NCI-H1694 (cell line): ENCODE measurements at regions not wholly inside any gene's neighbourhood (a gene's known extent, or its start where the extent isn't known, plus 50 kb on each side); places are given as distances from the start of the nearest gene placed in this dataset.

ENCODE experiments used
- DNase-seq: peaks from one replicate; lab custom pipeline; 2025; lab: John Stamatoyannopoulos, UW

DNA sequence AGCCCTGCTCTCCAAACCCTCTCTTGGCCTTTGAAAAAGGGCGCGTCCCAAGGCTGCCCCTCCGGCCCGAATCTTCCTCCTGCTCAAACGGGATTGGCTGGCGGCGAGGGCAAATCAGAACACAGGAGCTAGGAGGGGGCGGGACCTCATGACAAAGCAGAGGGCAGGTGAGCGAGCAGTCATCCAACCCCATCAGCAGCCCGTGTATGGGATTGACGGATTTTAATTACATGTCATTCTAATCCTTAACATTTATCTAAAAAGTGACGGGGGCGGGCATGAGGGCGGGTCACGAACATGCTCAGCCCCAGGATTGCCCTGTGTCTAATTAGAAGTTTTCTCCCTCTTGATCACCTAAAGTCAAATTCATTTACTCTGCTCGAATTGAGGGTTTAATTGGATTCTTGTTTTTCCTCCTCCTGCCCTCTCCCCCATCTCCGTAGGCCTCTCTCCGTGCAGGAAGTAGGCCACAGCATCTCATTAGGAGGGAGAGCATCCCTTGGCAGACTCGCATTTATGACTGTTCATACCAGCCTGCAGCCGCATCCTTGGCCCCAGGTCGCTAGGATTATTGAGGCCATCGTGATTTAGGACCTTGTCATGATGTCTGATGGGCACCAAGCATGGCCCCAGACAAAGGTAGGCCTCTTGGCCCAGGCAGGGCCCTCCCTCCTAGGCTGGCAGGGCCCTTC, 147.1 kb downstream of the CHST1 start:
- DNase-seq: no peak

DNA sequence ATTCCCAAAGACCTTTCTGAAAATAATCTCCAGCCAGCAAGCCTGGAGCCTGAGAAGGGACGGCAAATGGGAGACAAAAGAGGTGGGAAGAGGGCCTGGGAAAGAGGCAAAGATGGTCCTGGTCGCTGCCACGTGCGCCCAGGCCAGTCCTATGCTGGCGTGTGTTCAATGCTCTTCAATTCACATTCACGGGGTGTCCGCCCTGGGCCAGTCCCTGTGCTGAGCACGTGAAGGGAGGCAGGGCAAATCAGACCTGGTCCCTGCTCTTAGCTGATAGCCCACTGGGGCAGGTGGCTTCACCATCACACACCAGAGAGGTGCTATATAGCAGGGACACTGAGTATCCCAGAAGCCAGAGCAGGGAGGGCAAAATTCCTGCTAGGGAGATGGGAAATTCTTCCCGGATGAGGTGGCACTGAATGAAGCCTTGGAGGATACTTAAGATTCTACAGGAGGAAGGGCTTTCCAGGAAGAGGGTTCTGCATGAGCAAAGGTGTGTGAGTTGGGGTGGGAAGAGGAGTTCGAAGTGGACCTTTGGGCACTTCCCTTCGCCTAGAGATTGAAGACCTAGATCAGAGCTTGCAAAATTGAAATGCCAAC, 148.2 kb downstream of the CHST1 start:
- no peak for DNase-seq

DNA sequence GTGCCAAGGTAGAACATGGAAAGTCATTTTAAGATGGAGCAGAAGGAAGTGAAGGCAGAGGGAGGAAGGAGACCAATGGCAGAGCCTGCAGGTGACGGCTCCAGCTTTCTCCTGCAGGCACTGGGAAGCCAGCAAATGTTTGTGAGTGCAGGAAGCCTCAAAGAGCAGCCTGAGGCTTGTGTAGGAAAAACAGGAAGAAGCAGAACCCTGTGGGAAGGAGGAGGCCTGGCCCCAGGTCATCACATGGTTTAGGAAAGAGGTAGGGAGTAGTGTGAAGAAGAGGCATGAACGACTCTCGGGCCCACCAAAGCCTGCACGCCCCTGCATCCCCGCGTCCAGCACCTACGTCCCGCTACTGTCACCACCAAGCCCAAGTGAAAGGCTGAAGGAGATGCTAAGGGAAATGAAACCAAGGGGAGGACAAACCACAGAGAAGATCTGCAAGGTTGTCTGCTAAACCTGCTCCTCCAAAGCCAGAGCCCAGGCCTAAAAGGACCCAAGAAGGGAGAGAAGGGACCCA, 151.5 kb downstream of the CHST1 start:
- DNase-seq: no peak

DNA sequence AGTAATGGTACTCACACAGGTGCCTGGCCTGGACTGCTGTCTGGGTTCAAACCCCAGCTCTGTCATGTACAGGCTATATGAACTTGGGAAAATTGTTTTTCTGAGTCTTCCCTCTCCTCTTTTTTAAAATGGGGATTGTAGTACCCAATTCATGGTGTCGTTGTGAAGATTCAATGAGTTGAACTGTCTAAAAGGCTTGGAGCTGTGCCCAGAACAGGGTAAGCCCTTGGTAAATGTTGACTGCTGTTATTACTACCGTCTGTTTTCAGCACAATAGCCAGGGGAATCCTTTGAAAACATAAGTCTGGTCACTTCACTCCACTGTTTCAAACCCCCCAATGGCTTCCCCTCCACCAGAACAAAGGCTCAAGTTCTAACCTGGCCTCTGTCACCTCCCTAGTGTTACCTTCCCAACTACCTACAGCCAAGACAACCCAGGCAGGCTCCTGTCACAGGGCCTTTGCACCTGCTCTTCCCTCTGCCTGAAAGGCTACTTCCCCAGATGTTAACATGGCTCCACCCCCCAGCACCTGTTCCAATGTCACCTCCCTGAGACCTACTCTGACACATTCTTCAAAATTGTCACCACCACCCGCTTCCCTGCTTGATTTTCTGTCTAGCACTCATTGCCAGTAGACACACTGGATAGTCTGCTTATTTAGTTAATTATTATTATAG, 152.8 kb downstream of the CHST1 start:
- DNase-seq: peak; percentile 46

DNA sequence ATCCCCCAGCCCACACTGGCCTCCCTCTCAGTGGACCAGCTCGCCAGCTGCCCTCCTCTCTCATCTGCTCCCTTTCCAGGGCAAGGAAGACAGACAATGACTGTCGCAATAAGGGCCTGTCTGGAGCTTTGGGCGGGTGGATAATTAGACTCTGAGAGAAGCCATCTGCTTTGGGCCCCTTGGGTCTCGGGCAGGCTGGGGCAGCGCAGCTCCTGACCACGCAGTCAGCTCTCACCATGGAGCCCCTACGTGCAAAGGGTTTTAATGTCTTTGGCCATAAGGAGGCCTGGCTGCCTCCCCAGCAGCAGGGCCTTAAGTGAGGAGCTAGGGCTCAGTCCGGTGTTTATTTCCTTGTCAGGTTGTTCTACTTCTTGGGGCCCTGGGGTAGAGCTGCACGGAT, 153.9 kb downstream of the CHST1 start:
- DNase-seq: no peak

DNA sequence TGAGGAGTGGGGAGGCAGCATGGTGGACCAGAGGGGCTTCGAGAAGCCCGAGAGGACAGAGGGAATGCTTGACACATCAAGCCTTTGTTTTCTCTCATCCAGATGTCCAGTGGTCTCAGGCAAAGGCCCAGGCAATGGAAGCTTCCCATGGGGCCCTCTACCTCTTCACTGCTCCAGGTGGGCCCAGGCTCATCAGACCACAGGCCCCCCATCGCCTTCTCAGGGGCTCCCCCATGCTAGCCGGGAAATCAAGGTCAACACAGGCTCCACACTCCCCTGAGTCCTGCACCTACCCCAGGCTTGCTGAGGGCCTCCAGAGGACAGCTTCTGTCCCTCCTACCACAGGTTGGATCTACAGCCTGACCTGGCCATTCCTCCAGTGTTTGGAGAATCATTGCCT, 157.5 kb downstream of the CHST1 start:
- DNase-seq: no peak

DNA sequence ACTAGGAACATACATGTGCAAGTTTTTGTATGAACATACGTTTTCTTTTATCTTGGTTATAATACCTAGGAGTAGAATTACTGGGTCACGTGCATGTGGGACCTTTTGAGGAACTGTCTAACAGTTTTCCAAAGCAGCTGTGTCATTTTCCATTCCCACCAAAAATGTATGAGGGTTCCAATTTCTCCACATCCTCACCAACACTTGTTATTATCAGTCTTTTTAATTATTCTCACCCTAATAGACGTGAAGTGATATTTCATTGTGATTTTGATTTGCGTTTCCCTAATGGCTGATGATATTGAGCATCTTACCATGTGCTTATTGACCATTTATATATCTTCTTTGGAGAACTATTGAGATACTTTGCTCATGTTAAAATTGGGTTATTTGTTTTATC, 162.1 kb downstream of the CHST1 start:
- DNase-seq: no peak

DNA sequence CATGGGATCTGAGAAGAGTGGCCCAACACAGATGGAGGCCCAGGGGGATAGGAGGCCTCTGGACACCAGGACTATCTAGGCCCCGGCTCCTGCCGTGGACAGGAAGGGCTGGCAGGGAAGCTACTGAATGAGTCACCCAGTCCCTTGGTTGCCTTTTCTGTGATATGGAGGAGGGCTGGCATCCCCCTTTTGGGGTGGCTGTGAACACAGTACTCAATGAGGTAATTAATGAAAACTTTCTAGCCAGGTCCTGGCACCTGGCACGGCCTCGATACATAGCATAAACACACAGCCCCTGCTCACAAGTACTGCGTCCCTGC, 163.2 kb downstream of the CHST1 start:
- no peak for DNase-seq

DNA sequence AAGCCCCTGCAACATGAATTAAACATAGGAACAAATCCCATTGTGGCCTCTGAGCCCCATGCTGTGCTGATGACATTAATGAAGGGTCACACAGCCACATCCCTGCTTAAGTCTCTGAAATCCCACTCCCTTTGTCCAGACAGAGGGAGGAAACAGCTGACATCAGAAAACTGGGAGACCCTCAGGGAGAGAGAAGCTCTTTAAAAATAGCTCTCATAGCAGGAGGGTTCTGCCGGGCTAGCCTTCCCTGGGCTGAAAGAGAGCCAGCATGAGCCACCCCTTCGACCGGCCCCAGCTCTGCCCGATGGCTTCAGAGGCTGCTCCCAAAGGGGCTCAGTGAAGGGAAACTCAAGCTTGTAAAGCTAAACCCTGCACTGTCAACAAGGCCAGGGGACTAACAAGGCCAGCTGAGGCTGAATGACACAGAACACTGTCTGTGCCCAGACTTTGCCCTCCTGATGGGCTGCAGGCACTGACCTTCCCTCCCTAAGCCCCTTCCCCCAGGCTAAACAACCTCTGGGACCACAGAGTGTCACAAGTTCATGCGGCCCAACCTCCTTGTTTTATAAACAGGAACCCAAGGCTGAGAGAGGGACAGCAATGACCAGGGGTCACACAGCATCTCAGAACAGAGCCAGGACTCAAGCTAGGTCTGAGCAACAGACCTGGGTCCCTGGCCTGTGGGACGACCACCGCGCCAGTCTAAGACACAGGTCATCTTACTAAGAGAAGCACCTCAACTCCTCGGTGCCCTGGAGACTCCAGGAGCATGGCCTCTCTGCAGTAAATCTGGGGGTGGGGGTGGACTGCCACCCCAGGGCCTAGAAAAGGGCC, 163.8 kb downstream of the CHST1 start:
- DNase-seq: no peak

DNA sequence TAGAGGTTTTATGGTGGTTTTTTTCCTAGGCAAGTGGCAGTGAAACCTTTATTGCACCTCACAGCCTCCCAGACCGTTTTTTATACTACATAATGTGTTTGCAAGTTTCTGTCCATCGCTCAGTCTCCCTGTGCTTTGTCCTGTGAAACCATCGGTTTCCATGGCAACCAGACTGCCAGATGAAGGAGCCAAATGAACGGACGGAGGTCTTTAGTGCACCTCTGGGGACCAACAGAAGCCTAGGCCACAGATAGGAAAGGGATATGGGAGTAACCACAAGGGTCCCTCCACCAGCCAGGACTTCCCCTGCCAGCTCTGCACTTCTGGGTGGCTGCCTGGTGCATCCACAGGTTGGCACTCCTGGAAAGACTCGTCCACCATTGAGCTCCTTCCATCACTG, 165.0 kb downstream of the CHST1 start:
- no peak for DNase-seq

DNA sequence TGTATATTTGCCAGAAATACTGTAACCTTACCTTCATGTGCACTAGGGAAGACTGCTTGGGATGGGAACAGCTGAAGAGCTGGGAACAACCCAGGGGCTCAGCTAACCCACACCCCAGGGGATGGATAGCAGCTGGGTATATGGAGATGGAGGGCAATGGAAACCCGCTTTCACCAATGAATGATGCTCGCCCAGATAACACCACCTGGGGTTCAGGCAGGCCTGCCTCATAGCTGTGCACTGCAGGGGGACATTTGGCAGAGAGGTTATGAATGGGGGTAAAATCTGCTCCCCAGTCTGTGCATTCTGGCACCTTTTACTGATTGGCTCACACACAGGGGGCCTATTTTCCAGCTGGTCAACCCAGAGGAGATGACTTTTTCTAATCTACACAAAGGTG, 170.7 kb downstream of the CHST1 start:
- DNase-seq: no peak

DNA sequence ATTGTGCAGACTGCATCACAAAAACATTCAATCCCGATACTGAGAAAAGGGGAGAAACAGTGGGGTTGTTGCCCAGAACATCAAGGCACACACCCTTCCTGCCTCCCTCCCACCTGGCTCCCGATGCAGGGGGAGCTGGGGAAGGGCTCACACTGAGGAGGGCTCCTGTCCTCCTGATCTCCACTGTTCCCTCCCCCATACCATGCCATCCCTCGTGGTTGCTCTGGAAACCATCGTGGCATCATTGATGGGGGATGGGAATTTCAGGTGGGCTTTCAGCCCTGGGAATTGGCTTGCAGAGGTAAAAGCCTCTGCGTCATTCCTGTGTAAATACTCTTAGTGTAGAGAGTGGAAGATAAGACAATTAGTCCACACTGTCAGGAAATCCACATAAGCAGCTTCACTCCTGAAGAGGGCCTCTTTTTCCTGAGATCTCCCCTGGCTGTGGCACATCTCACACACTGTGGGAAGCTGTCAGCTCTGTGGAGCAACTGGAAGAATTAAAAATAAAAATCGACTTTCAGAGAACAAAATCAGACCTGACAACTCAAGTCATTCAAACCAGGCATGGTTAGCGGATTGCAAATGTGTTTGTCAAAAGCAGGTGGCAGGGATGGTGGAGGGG, 176.0 kb downstream of the CHST1 start:
- no peak for DNase-seq

DNA sequence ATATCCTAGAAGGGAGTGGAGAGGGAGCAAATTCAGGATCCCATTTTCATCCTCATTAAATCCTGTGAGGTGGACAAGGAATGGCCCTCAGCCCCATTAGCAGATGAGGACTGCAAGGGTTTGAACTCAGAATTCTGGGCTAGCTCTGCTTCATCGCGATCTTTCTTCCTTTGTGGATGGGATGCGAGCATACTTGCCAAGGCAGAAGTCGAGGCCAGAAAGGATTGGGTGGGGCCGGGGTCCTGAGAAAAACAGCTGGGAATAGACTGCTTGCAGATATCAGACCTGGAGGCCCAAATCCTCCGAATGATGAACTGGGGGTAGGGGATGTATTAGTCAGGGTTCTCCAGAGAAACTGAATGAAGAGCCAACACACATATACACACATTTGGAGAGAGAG, 179.0 kb downstream of the CHST1 start:
- DNase-seq: no peak

DNA sequence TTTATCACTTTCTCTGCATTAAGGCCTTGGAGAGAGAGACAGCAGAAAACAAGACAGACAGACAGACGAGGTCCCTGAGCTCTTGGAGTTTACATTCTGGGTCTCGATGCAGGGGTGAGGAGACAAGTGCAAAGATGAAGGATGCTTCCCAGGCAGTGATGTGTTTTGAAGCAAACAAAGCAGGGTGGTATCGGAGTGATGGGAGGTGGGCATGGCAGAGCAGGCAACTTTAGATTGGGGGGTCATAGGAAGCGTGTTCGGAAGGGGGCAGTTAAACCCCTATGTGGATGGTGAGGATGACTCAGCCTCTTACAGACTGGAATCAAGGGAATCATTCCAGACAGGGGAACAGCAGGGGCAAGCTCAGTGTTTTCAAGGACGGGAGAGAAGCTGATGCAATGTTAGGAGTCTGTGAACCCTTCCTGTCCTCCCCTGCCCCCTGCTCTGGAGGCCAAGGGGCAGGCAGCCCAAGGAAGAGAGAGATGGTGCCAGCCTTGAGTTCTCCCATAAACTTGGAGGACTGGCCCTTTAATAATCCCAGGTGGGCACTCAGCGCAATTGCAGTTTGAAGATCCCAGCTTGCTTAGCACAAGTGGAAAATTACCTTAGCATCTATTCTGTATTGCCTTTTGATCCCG, 180.2 kb downstream of the CHST1 start:
- DNase-seq: no peak

DNA sequence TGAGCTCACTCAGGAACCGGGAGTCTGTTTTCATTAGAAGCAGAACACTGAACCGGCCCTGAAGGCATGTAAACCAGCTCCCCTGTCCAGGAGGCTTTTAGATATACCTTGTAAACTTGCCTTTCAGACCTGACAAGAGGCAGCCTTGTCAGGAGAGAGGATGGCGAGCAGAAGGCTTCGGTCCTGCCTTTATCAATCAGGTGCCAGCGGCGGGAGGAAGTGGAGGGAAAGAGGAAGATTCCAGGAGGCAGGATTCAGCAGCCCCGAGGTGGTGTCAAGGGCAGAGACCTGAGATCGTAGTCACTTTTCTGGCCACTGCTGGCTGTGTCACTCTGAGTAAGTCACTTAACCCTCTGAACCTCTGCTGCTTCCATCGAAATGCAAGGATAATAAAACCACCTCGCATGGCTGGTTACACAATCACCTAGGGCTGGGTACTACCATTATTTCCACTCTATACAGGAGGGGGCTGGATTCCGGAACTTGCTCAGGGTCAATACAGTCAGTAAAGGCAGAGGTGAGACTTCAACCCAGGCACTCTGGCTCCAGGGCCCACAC, 181.0 kb downstream of the CHST1 start:
- no peak for DNase-seq

DNA sequence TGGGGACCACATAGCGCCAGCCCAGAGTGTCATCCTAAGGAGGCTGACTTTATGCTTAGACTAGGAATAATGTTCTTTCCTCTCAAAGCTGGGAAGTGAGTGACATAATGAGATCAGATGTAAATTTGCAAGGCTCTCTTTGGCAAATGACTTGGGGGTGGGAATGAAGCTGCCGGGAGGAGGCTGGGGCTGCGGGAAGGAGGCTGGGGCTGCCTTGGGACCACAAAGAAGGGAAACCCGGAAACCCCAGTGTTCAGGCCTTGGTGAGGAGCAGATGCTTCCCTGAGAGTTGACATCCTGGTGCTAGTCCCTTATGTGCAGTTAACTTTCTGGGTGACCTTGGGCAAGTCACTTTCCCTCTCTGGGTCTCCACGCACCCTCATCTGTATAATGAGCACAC, 182.0 kb downstream of the CHST1 start:
- DNase-seq: no peak

DNA sequence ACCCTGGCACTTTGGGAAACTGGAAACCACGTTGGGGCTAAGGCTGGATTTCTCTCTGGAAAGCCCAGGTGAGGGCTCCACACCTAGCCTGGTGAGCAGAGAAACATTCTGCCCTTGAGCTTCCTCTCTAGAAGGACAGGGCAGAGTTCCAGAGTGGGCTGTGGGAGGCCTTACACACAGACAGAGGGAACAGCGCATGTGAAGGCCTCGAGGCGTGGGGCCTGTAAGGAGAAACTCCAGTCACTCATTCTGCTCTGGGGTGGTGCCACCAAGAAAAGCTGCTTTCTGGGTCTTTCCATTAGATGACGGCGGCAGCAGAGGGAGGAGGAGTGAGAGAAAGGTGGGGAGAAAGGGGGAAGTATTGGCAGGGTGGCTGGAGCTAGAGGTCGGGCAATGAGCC, 183.1 kb downstream of the CHST1 start:
- DNase-seq: no peak

DNA sequence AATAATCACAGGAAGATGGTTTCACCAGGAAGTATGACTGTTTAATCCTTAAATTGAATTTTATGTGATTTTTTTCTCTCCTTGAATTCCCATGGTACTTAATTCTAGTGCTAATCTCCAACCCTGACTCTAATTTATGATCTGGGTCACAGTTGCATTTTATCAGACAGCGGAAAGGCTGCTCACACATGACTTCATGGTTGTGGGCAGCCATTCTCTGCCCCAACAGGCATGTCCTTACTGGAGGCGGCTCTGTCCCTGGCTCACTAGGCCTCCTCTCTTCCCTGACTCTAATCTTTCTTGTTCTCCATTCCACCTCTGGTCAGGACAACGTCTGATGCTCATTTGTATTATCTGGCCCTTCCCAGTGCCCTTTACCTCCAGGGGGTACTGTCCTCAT, 184.4 kb downstream of the CHST1 start:
- DNase-seq: no peak

DNA sequence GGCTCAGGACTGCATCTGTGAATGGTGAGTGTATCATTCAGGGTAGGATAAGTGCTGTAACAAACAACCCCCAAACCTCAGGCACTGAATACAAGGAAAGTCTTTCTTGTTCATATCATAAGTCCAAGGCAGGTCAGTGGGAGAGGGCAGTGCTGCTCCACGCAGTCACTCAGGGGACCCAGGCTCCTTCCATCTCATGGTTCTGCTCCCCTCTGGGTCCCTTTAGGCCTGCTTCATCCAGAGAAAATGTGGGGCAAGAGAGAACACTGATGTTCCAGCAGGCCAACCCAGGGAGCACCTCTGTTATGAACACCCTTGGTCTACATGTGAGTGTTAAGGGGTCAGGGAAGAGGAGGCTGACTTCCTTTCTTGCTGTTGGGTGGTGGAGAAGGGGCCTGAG, 187.8 kb downstream of the CHST1 start:
- DNase-seq: no peak

DNA sequence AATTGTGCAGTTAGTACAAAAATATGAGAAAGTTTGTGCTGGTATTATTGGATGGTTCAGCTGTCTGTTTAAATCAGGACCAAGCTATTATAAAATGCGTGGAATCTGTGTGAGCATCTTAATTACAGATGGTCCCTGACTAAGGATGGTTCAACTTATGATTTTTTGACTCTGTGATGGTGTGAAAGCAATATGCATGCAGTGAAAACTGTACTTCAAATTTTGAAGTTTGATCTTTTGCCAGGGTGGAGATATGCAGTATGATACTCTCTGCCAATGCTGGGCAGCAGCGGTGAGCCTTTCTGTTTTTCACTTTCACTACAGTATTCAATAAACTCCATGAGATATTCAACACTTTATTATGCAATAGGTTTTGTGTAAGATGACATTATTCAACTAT, 189.3 kb downstream of the CHST1 start:
- DNase-seq: no peak

DNA sequence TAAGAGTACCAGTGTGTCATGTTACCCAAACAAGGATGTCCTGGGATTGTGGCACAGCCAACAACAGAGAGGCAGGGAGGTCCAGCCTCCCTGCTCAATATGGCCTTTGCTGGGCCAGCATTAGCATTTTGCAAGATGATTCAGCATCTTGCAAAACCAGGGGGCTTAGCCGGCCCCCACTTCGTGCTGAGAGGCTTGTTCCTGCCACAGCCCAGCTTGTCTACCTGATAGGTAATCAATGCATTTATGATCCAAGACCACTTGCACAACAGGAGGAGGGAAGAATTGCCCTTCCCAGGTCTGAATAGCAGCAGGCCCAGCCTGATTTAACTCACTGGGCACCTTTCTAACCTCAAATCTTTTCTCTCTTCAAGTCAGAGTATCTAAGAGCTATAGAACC, 189.0 kb upstream of the SYT13 start:
- DNase-seq: no peak
